Breast epithelium (tissue), 4 donors: ENCODE measurements at regions not wholly inside any gene's neighbourhood (a gene's known extent, or its start where the extent isn't known, plus 50 kb on each side); places are given as distances from the start of the nearest gene placed in this dataset.

ENCODE experiments used
- DNase-seq, 2 donors: peaks; one replicate each; pipeline ENCODE4 v3.0.0-alpha.2; 2019; ENCODE audit warnings: low spot score in 2 of 2
- H3K27ac ChIP-seq, 2 donors: fragments of 200-600 bp; sonication (generic) in 1 of 2; one replicate each; pipeline ENCODE4 v1.5.1; 2016 to 2019; ENCODE audit warnings: mild to moderate bottlenecking in 1 of 2
- H3K27me3 ChIP-seq, 2 donors: fragments of 200-600 bp; sonication (generic) in 1 of 2; one replicate each; pipeline versions ENCODE4 v1.5.1 to v1.6.0; 2017 to 2019; ENCODE audit warnings: control low read depth in 1 of 2, mild to moderate bottlenecking in 1 of 2
- H3K36me3 ChIP-seq: fragments of 200-600 bp; one replicate; pipeline ENCODE4 v1.5.1; 2019
- H3K4me1 ChIP-seq, 2 donors: fragments of 200-600 bp; sonication (generic); one replicate each; pipeline ENCODE4 v1.5.1; 2016 to 2019; ENCODE audit warnings: control low read depth in 1 of 2
- H3K4me3 ChIP-seq, 3 donors: fragments of 200-600 bp; sonication (generic); 1 replicate in 2 of 3; 2 replicates in 1 of 3; pipeline ENCODE4 v1.5.1; 2016 to 2019; ENCODE audit warnings: mild to moderate bottlenecking in 3 of 3, moderate library complexity in 2 of 3
- H3K9me3 ChIP-seq, 2 donors: fragments of 200-600 bp; sonication (generic) in 1 of 2; one replicate each; pipeline ENCODE4 v1.5.1; 2016 to 2019; ENCODE audit warnings: control low read depth in 1 of 2
- POLR2A ChIP-seq: fragments of 450-650 bp; IDR thresholded peaks from one replicate; pipeline ENCODE4 v1.6.1; 2016; ENCODE audit warnings: antibody characterized with exemption, mild to moderate bottlenecking, moderate library complexity
- POLR2AphosphoS5 ChIP-seq, 3 donors: sonication (generic); formaldehyde crosslinking; IDR thresholded peaks; one replicate each; pipeline ENCODE4 v1.6.1; 2017; ENCODE audit warnings: antibody characterized with exemption in 3 of 3
- intact Hi-C: fragments of 100-400 bp; cut with DNase I; formaldehyde crosslinking; loops from one replicate; pipeline ENCODE4 v1.15.1; 2023; ENCODE audit warnings: low total_unique reads
- TF ChIP-seq, protein P1 (sequence below), 3 donors: fragments of 450-650 bp; IDR thresholded peaks; one replicate each; pipeline ENCODE4 v1.5.1; 2016 to 2017; ENCODE audit warnings: antibody characterized with exemption in 3 of 3, mild to moderate bottlenecking in 3 of 3, moderate library complexity in 3 of 3

DNA sequence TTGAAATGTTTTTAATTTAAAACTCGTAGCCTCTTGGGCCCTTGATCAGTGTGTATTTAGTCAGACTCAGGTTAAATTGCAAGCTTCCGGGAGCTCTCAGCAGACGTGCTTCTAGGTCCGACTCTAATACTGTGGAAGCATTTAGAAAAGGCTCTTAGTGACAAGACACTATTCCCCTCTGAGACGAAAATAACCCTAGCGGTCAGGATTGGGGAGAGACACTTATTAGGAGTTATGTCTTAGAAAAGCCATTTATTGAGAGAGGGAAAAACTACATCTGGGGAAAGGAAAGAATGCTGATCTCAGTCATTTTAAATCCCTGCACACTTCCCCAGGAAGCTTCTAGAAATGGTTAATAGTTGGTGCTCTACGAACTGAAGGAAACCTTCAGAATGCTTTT, 110.5 kb upstream of the NCK2 start:
- Histone ChIP-seq H3K9me3 (no peaks in the 10 kb centered on the region), H3K4me3 (no peak overlapping the region), H3K4me1 (no peaks in the 10 kb centered on the region), H3K27ac (no peak overlapping the region), H3K27me3 (no peaks in the 10 kb centered on the region), H3K36me3 (no peaks in the 10 kb centered on the region)
- TF ChIP-seq, protein P1, sequence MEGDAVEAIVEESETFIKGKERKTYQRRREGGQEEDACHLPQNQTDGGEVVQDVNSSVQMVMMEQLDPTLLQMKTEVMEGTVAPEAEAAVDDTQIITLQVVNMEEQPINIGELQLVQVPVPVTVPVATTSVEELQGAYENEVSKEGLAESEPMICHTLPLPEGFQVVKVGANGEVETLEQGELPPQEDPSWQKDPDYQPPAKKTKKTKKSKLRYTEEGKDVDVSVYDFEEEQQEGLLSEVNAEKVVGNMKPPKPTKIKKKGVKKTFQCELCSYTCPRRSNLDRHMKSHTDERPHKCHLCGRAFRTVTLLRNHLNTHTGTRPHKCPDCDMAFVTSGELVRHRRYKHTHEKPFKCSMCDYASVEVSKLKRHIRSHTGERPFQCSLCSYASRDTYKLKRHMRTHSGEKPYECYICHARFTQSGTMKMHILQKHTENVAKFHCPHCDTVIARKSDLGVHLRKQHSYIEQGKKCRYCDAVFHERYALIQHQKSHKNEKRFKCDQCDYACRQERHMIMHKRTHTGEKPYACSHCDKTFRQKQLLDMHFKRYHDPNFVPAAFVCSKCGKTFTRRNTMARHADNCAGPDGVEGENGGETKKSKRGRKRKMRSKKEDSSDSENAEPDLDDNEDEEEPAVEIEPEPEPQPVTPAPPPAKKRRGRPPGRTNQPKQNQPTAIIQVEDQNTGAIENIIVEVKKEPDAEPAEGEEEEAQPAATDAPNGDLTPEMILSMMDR (IDR thresholded peaks at IDR 0.05), result no peak
- no peak for TF ChIP-seq POLR2AphosphoS5 (IDR thresholded peaks at IDR 0.05)
- TF ChIP-seq POLR2A, result no peak
- intact Hi-C loops, result no loop called here
- no peak for DNase-seq

DNA sequence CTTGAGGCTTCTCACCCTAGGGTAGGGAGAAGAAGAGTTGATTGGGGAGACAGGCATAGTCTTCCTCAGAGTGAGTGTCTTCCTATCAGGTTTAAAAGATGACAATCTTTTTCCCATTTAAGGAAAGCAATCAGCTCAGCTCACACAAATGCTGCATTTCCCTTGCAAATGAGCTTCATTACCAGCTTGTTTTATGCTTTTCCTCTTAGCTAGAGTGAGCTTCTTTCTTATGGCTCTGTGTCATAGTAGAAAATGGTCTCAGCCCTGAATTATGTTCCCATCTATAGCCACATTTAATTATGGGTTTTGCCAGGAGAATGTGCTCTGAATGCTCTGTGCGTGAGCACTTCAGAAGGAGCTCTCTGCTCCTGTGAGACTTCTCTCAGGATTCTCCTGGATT, 112.8 kb upstream of the NCK2 start:
- DNase-seq, result no peak
- intact Hi-C loops, result no loop called here
- no peaks in the 10 kb centered on the region for H3K9me3 ChIP-seq
- H3K4me3 ChIP-seq, result no peak overlapping the region
- H3K36me3 ChIP-seq, result no peaks in the 10 kb centered on the region
- H3K4me1 ChIP-seq, result no peaks in the 10 kb centered on the region
- H3K27ac ChIP-seq, result no peak overlapping the region
- TF ChIP-seq POLR2AphosphoS5 (IDR thresholded peaks at IDR 0.05) (no peak), POLR2A (no peak)
- TF ChIP-seq, protein P1 (IDR thresholded peaks at IDR 0.05), result no peak
- no peaks in the 10 kb centered on the region for H3K27me3 ChIP-seq

DNA sequence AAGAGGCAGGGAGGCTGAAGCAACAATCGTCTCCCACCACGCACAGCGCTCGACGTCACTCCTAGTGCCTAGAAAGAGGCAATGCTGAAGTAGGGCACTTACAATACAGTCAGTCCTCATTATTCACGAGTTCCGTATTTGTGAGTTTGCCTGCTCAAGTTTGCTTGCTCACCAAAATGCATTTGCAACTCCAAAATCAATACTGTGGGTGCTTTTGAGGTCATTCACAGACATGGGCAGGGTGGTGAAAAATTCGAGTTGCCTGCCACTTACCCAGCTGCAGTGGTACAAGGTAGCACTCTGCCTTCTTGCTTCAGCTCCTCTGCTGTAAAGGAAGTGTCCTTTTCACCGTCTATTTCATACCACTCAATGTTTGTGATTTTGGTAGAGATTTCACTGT, 113.7 kb upstream of the NCK2 start:
- H3K36me3 ChIP-seq, result no peaks in the 10 kb centered on the region
- no peak overlapping the region for H3K4me3 ChIP-seq
- no peaks in the 10 kb centered on the region for H3K27me3 ChIP-seq
- no peak for TF ChIP-seq POLR2A
- TF ChIP-seq, protein P1 (IDR thresholded peaks at IDR 0.05), result no peak
- no peak for TF ChIP-seq POLR2AphosphoS5 (IDR thresholded peaks at IDR 0.05)
- intact Hi-C loops, result no loop called here
- H3K9me3 ChIP-seq, result no peaks in the 10 kb centered on the region
- no peaks in the 10 kb centered on the region for H3K4me1 ChIP-seq
- no peak for DNase-seq
- no peak overlapping the region for H3K27ac ChIP-seq

DNA sequence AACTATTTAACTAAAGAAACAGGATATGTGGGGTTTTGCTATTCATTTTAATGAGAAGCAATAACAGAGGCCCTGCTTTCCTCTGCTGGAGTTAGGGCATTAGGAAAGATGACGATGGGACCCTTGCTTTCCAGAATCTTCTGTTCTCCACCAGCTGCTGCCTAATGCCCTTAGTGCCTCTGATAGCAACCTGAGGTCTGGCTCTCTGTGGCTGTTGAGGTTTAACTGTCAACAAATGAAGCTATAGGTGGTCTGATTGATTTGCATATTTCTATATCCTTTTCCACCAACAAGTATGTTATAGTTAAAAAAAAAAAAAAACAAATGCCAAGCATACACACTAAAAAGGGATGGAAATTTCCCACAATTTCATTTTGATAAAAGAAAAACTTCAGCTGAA, 115.1 kb upstream of the NCK2 start:
- DNase-seq, result no peak
- no peak for TF ChIP-seq POLR2A
- no peak for TF ChIP-seq POLR2AphosphoS5 (IDR thresholded peaks at IDR 0.05)
- TF ChIP-seq, protein P1 (IDR thresholded peaks at IDR 0.05), result no peak
- no peaks in the 10 kb centered on the region for H3K36me3 ChIP-seq
- H3K27me3 ChIP-seq, result no peaks in the 10 kb centered on the region
- intact Hi-C loops, result no loop called here
- H3K27ac ChIP-seq, result no peak overlapping the region
- no peak overlapping the region for H3K4me3 ChIP-seq
- no peaks in the 10 kb centered on the region for H3K9me3 ChIP-seq
- H3K4me1 ChIP-seq, result no peaks in the 10 kb centered on the region

DNA sequence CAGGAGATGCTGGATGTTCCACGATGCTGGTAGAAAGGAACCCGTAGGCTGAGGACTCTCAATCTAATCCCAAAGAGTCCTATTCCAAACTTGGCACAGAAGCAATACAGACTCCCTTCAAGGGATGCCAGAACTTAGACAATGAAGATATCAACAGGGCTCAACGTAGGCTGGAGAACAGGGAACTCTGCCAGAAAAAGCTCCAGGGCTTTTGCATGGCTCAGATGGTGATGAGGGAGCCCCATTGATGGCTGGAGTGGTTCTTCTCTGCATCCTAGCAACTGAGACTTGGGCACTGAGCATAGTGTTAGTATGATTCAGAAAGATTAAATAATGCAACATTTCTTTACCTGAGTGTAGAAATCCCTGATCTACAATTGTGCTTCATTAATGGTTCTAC, 117.2 kb upstream of the NCK2 start:
- Histone ChIP-seq H3K4me3 (no peak overlapping the region), H3K4me1 (no peaks in the 10 kb centered on the region), H3K9me3 (no peaks in the 10 kb centered on the region), H3K36me3 (no peaks in the 10 kb centered on the region), H3K27ac (no peak overlapping the region), H3K27me3 (no peaks in the 10 kb centered on the region)
- DNase-seq, result no peak
- intact Hi-C loops, result no loop called here
- TF ChIP-seq POLR2A (no peak), POLR2AphosphoS5 (IDR thresholded peaks at IDR 0.05) (no peak)
- TF ChIP-seq, protein P1 (IDR thresholded peaks at IDR 0.05), result no peak
